NCI-H526 (cell line): ENCODE measurements at regions not wholly inside any gene's neighbourhood (a gene's known extent, or its start where the extent isn't known, plus 50 kb on each side); places are given as distances from the start of the nearest gene placed in this dataset.

Experiments
- DNase-seq, 2 experiments: peaks; one replicate each; lab custom pipeline; 2025; lab: John Stamatoyannopoulos, UW

- no peak for DNase-seq
Measured at GRCh38 chr7:123401295-123401694, 133.1 kb downstream of the IQUB start.

GRCh38 chr7:123400196-123400595 lies 134.2 kb downstream of the IQUB start:
- DNase-seq, result no peak

- DNase-seq, result no peak
Measured at GRCh38 chr7:123398921-123399320, 135.5 kb downstream of the IQUB start.

GRCh38 chr7:123397746-123398338 lies 136.6 kb downstream of the IQUB start:
- DNase-seq, result no peak

- DNase-seq, result no peak
Measured at GRCh38 chr7:123393623-123394022, 140.8 kb downstream of the IQUB start.

GRCh38 chr7:123372368-123372767 lies 162.0 kb downstream of the IQUB start:
- no peak for DNase-seq

GRCh38 chr7:123367484-123368122 lies 166.8 kb downstream of the IQUB start:
- DNase-seq, result peak; percentile 10 to 72

GRCh38 chr7:123367031-123367430 lies 167.3 kb upstream of the SLC13A1 start:
- no peak for DNase-seq

- no peak for DNase-seq
Measured at GRCh38 chr7:123366626-123367025, 166.9 kb upstream of the SLC13A1 start.

- peak; percentile 53 to 59 for DNase-seq
Measured at GRCh38 chr7:123360631-123361030, 160.9 kb upstream of the SLC13A1 start.

- DNase-seq, result peak in 1 of 2 experiments; percentile 11
Measured at GRCh38 chr7:123355576-123356190, 155.9 kb upstream of the SLC13A1 start.

GRCh38 chr7:123352973-123353372 lies 153.2 kb upstream of the SLC13A1 start:
- DNase-seq, result no peak

GRCh38 chr7:123351516-123352505 lies 152.0 kb upstream of the SLC13A1 start:
- peak in 1 of 2 experiments; percentile 23 for DNase-seq

- no peak for DNase-seq
Measured at GRCh38 chr7:123351027-123351426, 151.3 kb upstream of the SLC13A1 start.

GRCh38 chr7:123348690-123349089 lies 148.9 kb upstream of the SLC13A1 start:
- no peak for DNase-seq

GRCh38 chr7:123346766-123347165 lies 147.0 kb upstream of the SLC13A1 start:
- DNase-seq, result no peak

GRCh38 chr7:123343611-123344010 lies 143.8 kb upstream of the SLC13A1 start:
- no peak for DNase-seq

- DNase-seq, result no peak
Measured at GRCh38 chr7:123341102-123341501, 141.3 kb upstream of the SLC13A1 start.

GRCh38 chr7:123338688-123339087 lies 138.9 kb upstream of the SLC13A1 start:
- no peak for DNase-seq

GRCh38 chr7:123329988-123330643 lies 130.3 kb upstream of the SLC13A1 start:
- no peak for DNase-seq

GRCh38 chr7:123327661-123328060 lies 127.9 kb upstream of the SLC13A1 start:
- no peak for DNase-seq

GRCh38 chr7:123324283-123324682 lies 124.5 kb upstream of the SLC13A1 start:
- no peak for DNase-seq
